LNCaP clone FGC (cell line): ENCODE measurements at regions not wholly inside any gene's neighbourhood (a gene's known extent, or its start where the extent isn't known, plus 50 kb on each side); places are given as distances from the start of the nearest gene placed in this dataset.

Source experiments
- DNase-seq: peaks from one replicate; pipeline ENCODE4 v3.0.0-alpha.2; 2011; ENCODE audit warnings: low read depth
- H3K4me3 ChIP-seq: 2 replicates; pipeline ENCODE4 v1.5.1; 2011; ENCODE audit warnings: mild to moderate bottlenecking, low read depth, low read length, control low read depth
- CTCF ChIP-seq: IDR thresholded peaks from 2 replicates; pipeline ENCODE4 v1.5.1; 2012; ENCODE audit warnings: mild to moderate bottlenecking; ENCODE audit not compliant: control insufficient read depth, insufficient read depth; ENCODE audit errors: extremely low read depth

GRCh38 chr7:88452646-88453045 is 146.0 kb upstream of the STEAP4 start:
- no peak overlapping the region for H3K4me3 ChIP-seq
- TF ChIP-seq CTCF = no peak
- no peak for DNase-seq

GRCh38 chr7:88450874-88451273 is 144.2 kb upstream of the STEAP4 start:
- TF ChIP-seq CTCF = no peak
- no peak overlapping the region for H3K4me3 ChIP-seq
- no peak for DNase-seq

- TF ChIP-seq CTCF = no peak
- DNase-seq = no peak
- H3K4me3 ChIP-seq = no peak overlapping the region
Observed at GRCh38 chr7:88449410-88449809, 142.7 kb upstream of the STEAP4 start.

GRCh38 chr7:88442413-88442812 is 135.7 kb upstream of the STEAP4 start:
- TF ChIP-seq CTCF = no peak
- no peak for DNase-seq
- no peak overlapping the region for H3K4me3 ChIP-seq

GRCh38 chr7:88437132-88437531 is 130.4 kb upstream of the STEAP4 start:
- no peak for DNase-seq
- TF ChIP-seq CTCF = no peak
- H3K4me3 ChIP-seq = no peak overlapping the region

- no peak for DNase-seq
Observed at GRCh38 chr7:88432301-88432700, 125.6 kb upstream of the STEAP4 start.

More at GRCh38 chr7:88432301-88432700, 125.6 kb upstream of the STEAP4 start:
- H3K4me3 ChIP-seq = no peak overlapping the region
- no peak for TF ChIP-seq CTCF
